ENCODE measurements at regions not wholly inside any gene's neighbourhood (a gene's known extent, or its start where the extent isn't known, plus 50 kb on each side); places are given as distances from the start of the nearest gene placed in this dataset.
A peak's percentile ranks its signal among the peaks of the same experiment; 100 is the strongest.
"Not testable (repeated sequence)": the region's sequence is repeated elsewhere in the genome, so short reads cannot be mapped to it uniquely, and the experiment has no call there.

- Mint-ChIP-seq H3K4me1 (no peaks in the 10 kb centered on the region), H3K27me3 (peaks cover 3% of the 10 kb centered on the region), H3K36me3 (peaks cover 4% of the 10 kb centered on the region), H3K27ac (no peak overlapping the region), H3K4me3 (no peak overlapping the region), H3K9me3 (peaks cover 5% of the 10 kb centered on the region)
- ATAC-seq (ENCODE audit: low read depth) (no peak), DNase-seq (ENCODE audit: low spot score in 2 of 2) (no peak)
These were observed 576.9 kb downstream of the RFPL4B start for GRCh38 chr6:112923940-112924587.

DNA sequence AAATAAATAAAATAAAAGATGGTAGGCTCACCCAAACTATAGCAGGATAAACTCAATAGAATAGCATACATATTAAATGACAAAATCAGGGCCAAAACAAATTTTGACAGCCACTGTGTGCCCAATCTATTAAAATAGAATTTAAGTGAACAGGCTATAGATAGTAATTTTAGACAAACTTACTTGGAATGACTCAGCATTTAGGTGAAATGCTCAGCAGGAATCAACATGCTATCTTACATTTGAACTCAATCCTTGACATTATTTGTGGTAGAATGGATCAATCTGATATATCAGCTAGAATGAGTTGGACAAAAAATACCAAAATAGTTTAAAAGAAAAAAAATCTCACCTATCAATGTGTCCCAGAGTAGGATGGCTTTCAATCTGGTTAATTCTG, 578.6 kb downstream of the RFPL4B start:
- H3K27me3 Mint-ChIP-seq: peaks cover 3% of the 10 kb centered on the region
- peaks cover 4% of the 10 kb centered on the region for H3K36me3 Mint-ChIP-seq
- peaks cover 5% of the 10 kb centered on the region for H3K9me3 Mint-ChIP-seq

DNA sequence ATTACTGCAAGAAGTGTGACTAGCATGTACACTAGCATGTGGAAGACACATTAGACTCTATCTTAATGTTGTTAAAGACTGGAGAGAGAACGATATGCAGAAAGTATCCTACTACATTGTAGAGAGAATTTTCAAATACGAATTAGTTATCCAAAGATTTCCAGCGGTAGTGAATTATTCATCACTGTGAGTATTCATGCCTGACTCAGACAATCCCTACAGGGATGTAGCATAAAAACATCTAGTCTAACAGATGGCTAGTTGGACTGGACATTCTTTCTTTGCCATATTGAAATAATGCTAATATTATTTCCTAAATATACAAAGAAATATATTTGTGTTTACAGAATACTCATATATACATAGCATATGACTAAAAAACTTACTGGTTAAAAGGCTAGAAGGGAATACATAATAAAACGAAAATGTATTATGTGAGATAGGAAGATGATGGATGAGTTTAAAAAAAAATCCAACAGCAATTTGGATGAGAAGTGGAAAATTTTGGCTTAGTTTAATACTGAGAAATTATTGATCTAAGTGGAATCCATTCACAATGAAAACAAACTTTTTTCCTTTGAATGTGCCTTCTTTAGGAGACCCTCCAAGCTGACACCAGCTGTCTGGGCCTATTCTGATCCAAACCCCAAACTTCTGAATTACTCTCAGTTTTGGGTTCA, 580.7 kb downstream of the RFPL4B start:
- DNase-seq (ENCODE audit: low spot score in 2 of 2) (no peak), ATAC-seq (ENCODE audit: low read depth) (no peak)
- H3K27me3 Mint-ChIP-seq: no peaks in the 10 kb centered on the region
- H3K4me3 Mint-ChIP-seq: no peak overlapping the region
- no peaks in the 10 kb centered on the region for H3K36me3 Mint-ChIP-seq
- H3K27ac Mint-ChIP-seq: no peak overlapping the region
- peaks cover 2% of the 10 kb centered on the region for H3K9me3 Mint-ChIP-seq
- no peaks in the 10 kb centered on the region for H3K4me1 Mint-ChIP-seq

More for the DNA sequence above, 578.6 kb downstream of the RFPL4B start:
- no peak overlapping the region for H3K27ac Mint-ChIP-seq
- no peak overlapping the region for H3K4me3 Mint-ChIP-seq
- DNase-seq (ENCODE audit: low spot score in 2 of 2) (no peak), ATAC-seq (ENCODE audit: low read depth) (no peak)
- H3K4me1 Mint-ChIP-seq: no peaks in the 10 kb centered on the region

DNA sequence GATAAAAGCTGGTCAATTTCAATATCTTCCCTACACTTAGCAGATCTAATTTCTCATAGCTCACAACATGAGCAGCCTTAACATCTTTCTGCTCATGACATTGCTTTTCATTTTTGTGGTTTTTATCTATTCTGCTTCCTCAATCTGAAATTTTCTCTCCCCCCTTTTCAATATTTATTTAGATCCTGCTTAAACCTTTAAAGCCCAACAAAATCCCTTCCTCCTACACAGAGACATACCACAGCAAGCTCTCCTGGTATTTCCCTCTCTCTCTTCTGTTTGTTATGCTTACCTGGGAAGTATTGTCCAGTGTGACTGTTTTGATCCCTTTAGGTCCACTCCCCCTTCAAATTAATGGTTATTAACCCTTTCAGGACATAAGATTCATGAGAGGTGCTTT, 582.5 kb downstream of the RFPL4B start:
- Mint-ChIP-seq H3K4me1 (no peaks in the 10 kb centered on the region), H3K27ac (no peak overlapping the region), H3K9me3 (no peaks in the 10 kb centered on the region), H3K27me3 (no peaks in the 10 kb centered on the region), H3K4me3 (no peak overlapping the region), H3K36me3 (no peaks in the 10 kb centered on the region)
- ATAC-seq (ENCODE audit: low read depth) (no peak), DNase-seq (ENCODE audit: low spot score in 2 of 2) (no peak)

DNA sequence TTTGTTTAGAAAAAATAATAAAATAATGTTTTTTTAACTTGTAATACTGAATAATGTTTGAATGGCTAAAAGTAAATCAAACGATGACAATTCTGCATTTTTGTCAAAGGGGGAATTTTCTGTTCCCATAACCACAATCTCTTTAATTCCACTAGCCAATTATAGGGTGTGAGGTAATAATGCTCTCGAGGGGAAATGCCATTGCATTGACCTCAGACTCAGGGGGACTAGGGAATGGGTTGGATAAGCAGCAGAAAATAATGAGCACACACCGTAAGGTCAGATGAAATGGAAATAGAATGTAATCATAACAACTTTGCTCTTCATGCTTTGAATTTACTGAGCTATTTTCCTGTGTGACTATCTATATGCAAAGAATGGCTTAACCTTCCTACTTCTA, 584.7 kb downstream of the RFPL4B start:
- Mint-ChIP-seq H3K4me3 (no peak overlapping the region), H3K36me3 (no peaks in the 10 kb centered on the region), H3K27me3 (no peaks in the 10 kb centered on the region), H3K9me3 (no peaks in the 10 kb centered on the region), H3K4me1 (no peaks in the 10 kb centered on the region), H3K27ac (no peak overlapping the region)
- DNase-seq (ENCODE audit: low spot score in 2 of 2): no peak
- ATAC-seq (ENCODE audit: low read depth): no peak

DNA sequence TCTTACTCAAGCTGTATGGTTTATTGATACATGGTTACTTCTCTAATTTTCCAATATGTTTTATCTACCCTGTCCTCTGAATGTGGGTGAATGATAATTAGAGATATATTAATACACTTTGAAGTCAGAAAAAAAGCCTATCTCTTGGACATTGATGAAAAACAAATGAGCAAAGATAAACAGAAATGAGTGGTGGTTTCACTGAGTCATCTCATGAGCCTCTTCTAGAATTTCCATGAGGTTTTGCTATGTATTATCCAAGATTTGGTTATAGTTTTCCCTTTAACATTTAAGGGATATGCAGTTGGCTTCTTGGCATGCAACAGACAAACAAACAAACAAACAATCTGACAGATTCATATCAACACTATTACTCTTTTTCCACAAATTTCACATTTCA, 586.8 kb downstream of the RFPL4B start:
- no peak for ATAC-seq (ENCODE audit: low read depth)
- Mint-ChIP-seq H3K4me1 (no peaks in the 10 kb centered on the region), H3K9me3 (no peaks in the 10 kb centered on the region), H3K27me3 (no peaks in the 10 kb centered on the region), H3K27ac (no peak overlapping the region), H3K36me3 (no peaks in the 10 kb centered on the region), H3K4me3 (no peak overlapping the region)
- DNase-seq (ENCODE audit: low spot score in 2 of 2): no peak

- peak; percentile 37 for ATAC-seq (ENCODE audit: low read depth)
- no peaks in the 10 kb centered on the region for H3K36me3 Mint-ChIP-seq
- no peaks in the 10 kb centered on the region for H3K27me3 Mint-ChIP-seq
- DNase-seq (ENCODE audit: low spot score in 2 of 2): no peak
- no peaks in the 10 kb centered on the region for H3K4me1 Mint-ChIP-seq
- no peaks in the 10 kb centered on the region for H3K9me3 Mint-ChIP-seq
- H3K4me3 Mint-ChIP-seq: no peak overlapping the region
- H3K27ac Mint-ChIP-seq: no peak overlapping the region
These were observed 587.5 kb downstream of the RFPL4B start for GRCh38 chr6:112934433-112935327.

GRCh38 chr6:112935402-112936078, 588.4 kb downstream of the RFPL4B start:
- Mint-ChIP-seq H3K9me3 (no peaks in the 10 kb centered on the region), H3K36me3 (no peaks in the 10 kb centered on the region), H3K27ac (no peak overlapping the region), H3K4me3 (no peak overlapping the region), H3K4me1 (no peaks in the 10 kb centered on the region), H3K27me3 (no peaks in the 10 kb centered on the region)
- ATAC-seq (ENCODE audit: low read depth): peak; percentile 37
- DNase-seq (ENCODE audit: low spot score in 2 of 2): no peak

GRCh38 chr6:112936079-112936472, 588.9 kb downstream of the RFPL4B start:
- Mint-ChIP-seq H3K4me3 (no peak overlapping the region), H3K9me3 (no peaks in the 10 kb centered on the region), H3K27me3 (no peaks in the 10 kb centered on the region), H3K36me3 (no peaks in the 10 kb centered on the region), H3K4me1 (no peaks in the 10 kb centered on the region), H3K27ac (no peak overlapping the region)
- no peak for ATAC-seq (ENCODE audit: low read depth)
- DNase-seq (ENCODE audit: low spot score in 2 of 2): no peak

DNA sequence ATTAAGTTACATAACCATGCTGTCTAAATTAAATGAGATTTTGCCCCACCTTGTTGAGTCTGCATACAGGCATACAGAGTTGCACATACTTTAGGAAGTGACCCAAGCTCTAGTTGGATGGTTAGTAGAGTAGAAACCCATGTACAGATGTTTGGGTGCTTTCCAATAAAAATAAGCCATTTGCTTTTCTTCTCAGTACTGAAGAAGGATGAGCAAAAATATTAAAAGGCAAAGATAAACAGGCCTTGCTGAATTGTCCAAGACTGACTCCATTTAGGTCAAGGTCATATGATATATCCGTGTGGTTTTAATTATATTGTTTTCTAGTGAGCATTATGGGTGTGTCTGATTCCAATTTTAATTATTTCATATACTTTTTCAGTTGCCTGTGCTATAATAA, 589.4 kb downstream of the RFPL4B start:
- ATAC-seq (ENCODE audit: low read depth) (no peak), DNase-seq (ENCODE audit: low spot score in 2 of 2) (no peak)
- Mint-ChIP-seq H3K9me3 (no peaks in the 10 kb centered on the region), H3K27ac (no peak overlapping the region), H3K36me3 (no peaks in the 10 kb centered on the region), H3K4me3 (no peak overlapping the region), H3K27me3 (no peaks in the 10 kb centered on the region), H3K4me1 (no peaks in the 10 kb centered on the region)

DNA sequence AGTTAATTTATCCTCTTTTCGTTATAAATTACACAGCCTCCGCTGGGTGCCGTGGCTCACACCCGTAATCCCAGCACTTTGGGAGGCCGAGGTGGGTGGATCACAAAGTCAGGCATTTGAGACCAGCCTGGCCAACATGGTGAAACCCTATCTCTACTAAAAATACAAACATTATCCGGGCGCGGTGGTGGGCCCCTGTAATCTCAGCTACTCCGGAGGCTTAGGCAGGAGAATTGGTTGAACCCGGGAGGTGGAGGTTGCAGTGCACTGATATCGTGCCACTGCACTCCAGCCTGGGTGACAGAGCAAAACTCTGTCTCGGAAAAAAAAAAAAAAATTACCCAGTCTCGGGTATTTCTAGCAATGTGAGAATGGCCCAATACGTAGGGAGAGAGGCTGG, 590.6 kb downstream of the RFPL4B start:
- H3K9me3 Mint-ChIP-seq; H3K4me1 Mint-ChIP-seq; H3K36me3 Mint-ChIP-seq; ATAC-seq (ENCODE audit: low read depth); H3K27ac Mint-ChIP-seq; H3K4me3 Mint-ChIP-seq; DNase-seq (ENCODE audit: low spot score in 2 of 2); H3K27me3 Mint-ChIP-seq: not testable (repeated sequence)

DNA sequence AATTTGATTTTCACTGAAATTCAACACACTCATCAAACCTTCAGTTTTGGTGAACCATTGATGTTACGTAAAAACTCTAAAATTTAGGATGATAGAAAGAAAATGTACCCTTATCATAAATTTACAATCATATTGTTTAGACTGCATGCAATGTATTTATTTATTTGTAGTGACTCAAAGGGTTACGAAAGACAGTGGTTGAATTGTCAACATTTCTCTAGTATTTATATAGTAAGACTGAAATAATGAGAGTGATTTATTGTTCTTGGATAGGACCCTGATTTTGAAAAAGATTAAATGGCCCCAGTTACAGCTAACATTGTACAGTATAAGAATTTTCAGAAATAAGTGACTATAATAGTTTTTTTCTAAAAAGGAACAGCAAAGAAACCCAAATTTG, 591.5 kb downstream of the RFPL4B start:
- Mint-ChIP-seq H3K36me3 (no peaks in the 10 kb centered on the region), H3K9me3 (no peaks in the 10 kb centered on the region), H3K4me1 (no peaks in the 10 kb centered on the region), H3K4me3 (no peak overlapping the region), H3K27me3 (no peaks in the 10 kb centered on the region), H3K27ac (no peak overlapping the region)
- ATAC-seq (ENCODE audit: low read depth) (no peak), DNase-seq (ENCODE audit: low spot score in 2 of 2) (no peak)

GRCh38 chr6:112939563-112939962, 592.4 kb downstream of the RFPL4B start:
- H3K27ac Mint-ChIP-seq: no peak overlapping the region

DNA sequence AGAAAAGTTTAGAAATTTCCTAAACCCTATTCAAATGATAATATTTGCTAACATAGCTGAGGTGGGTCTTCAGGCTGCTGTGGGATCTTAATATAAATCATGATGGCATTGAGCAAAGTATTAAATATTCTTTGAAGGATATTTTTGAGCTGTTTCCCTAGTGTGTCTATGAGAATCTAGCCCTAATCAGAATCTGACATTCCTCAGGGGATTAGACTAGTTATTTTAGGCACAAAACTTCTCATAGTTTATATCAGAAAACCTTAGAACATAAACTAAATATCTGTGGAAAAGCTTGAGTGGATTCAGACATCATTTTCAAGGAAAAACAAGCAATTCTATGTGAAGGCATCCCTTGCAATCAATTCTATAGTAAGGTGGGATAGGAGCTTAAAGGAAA, 594.5 kb downstream of the RFPL4B start:
- no peak for ATAC-seq (ENCODE audit: low read depth)
- no peak overlapping the region for H3K4me3 Mint-ChIP-seq
- no peaks in the 10 kb centered on the region for H3K36me3 Mint-ChIP-seq

More at GRCh38 chr6:112939563-112939962, 592.4 kb downstream of the RFPL4B start:
- Mint-ChIP-seq H3K27me3 (no peaks in the 10 kb centered on the region), H3K4me3 (no peak overlapping the region), H3K36me3 (no peaks in the 10 kb centered on the region), H3K9me3 (no peaks in the 10 kb centered on the region), H3K4me1 (no peaks in the 10 kb centered on the region)
- ATAC-seq (ENCODE audit: low read depth) (no peak), DNase-seq (ENCODE audit: low spot score in 2 of 2) (no peak)

More for the DNA sequence above, 594.5 kb downstream of the RFPL4B start:
- Mint-ChIP-seq H3K27me3 (no peaks in the 10 kb centered on the region), H3K27ac (no peak overlapping the region), H3K9me3 (no peaks in the 10 kb centered on the region), H3K4me1 (no peaks in the 10 kb centered on the region)
- DNase-seq (ENCODE audit: low spot score in 2 of 2): no peak

All from memory B cell (primary cell).